ENCODE measurements at regions not wholly inside any gene's neighbourhood (a gene's known extent, or its start where the extent isn't known, plus 50 kb on each side); places are given as distances from the start of the nearest gene placed in this dataset.

- TF ChIP-seq POLR2A (IDR thresholded peaks at IDR 0.05) (no peak), CTCF (IDR thresholded peaks at IDR 0.05) (no peak)
Observed at GRCh38 chr9:81389569-81389993, 299.8 kb downstream of the TLE1 start.
